Neural cell (in vitro differentiated cells): ENCODE measurements at regions not wholly inside any gene's neighbourhood (a gene's known extent, or its start where the extent isn't known, plus 50 kb on each side); places are given as distances from the start of the nearest gene placed in this dataset.

Experiments
- H2AFZ ChIP-seq: fragments of 200-600, 300-800 bp; sonication (generic), shearing (Covaris generic); 2 replicates; pipeline ENCODE4 v1.6.0; 2014; ENCODE audit warnings: low read depth, mild to moderate bottlenecking, antibody characterized with exemption, low read length, moderate library complexity
- H3F3A ChIP-seq: fragments of 200-600 bp; shearing (Covaris generic); 2 replicates; pipeline ENCODE4 v1.6.1; 2016; ENCODE audit warnings: mild to moderate bottlenecking, moderate library complexity, mixed read lengths, antibody characterized with exemption, low read length; ENCODE audit not compliant: insufficient read depth, poor library complexity, severe bottlenecking
- H3K27ac ChIP-seq: fragments of 200-600, 300-800 bp; sonication (generic), shearing (Covaris generic); 2 replicates; pipeline ENCODE4 v1.5.1; 2014; ENCODE audit warnings: mild to moderate bottlenecking, low read length, moderate library complexity
- H3K27me3 ChIP-seq: fragments of 300-800, 200-600 bp; sonication (generic), shearing (Covaris generic); 2 replicates; pipeline ENCODE4 v1.6.0; 2014; ENCODE audit warnings: mild to moderate bottlenecking, low read depth, low read length, moderate library complexity; ENCODE audit not compliant: insufficient read depth
- H3K36me3 ChIP-seq: fragments of 300-800, 200-600 bp; sonication (generic), shearing (Covaris generic); 2 replicates; pipeline ENCODE4 v1.5.1; 2014; ENCODE audit warnings: mild to moderate bottlenecking, antibody characterized with exemption, low read length, moderate library complexity; ENCODE audit not compliant: insufficient read depth
- H3K4me2 ChIP-seq: fragments of 300-800, 200-600 bp; sonication (generic), shearing (Covaris generic); 2 replicates; pipeline ENCODE4 v1.6.0; 2014; ENCODE audit warnings: mild to moderate bottlenecking, low read length
- H3K4me3 ChIP-seq: fragments of 300-800, 200-600 bp; sonication (generic), shearing (Covaris generic); 2 replicates; pipeline ENCODE4 v1.5.1; 2014; ENCODE audit warnings: mild to moderate bottlenecking, low read length, moderate library complexity
- H3K79me2 ChIP-seq: fragments of 200-600 bp; shearing (Covaris generic); replicated peaks from 2 replicates; pipeline ENCODE4 v1.6.0; 2014; ENCODE audit warnings: mild to moderate bottlenecking, low read length, moderate library complexity; ENCODE audit not compliant: insufficient read depth
- H3K9ac ChIP-seq: fragments of 300-800, 200-600 bp; sonication (generic), shearing (Covaris generic); 2 replicates; pipeline ENCODE4 v1.6.1; 2016; ENCODE audit warnings: mild to moderate bottlenecking, low read length, mixed read lengths
- H3K9me2 ChIP-seq: fragments of 200-600 bp; shearing (Covaris generic); 2 replicates; pipeline ENCODE4 v1.6.1; 2016; ENCODE audit warnings: mild to moderate bottlenecking, low read length, mixed read lengths; ENCODE audit not compliant: insufficient read depth
- H3K9me3 ChIP-seq: fragments of 200-600, 300-800 bp; sonication (generic), shearing (Covaris generic); 2 replicates; pipeline ENCODE4 v1.6.1; 2016; ENCODE audit warnings: mild to moderate bottlenecking, mixed run types, low read length, moderate library complexity, mixed read lengths
- H4K20me1 ChIP-seq: fragments of 200-600 bp; shearing (Covaris generic); 2 replicates; pipeline ENCODE4 v1.6.1; 2016; ENCODE audit warnings: mild to moderate bottlenecking, mixed run types; ENCODE audit not compliant: insufficient read depth
- CTCF ChIP-seq: fragments of 450-650 bp; IDR thresholded peaks from 2 replicates; pipeline ENCODE4 v1.5.1; 2014; ENCODE audit warnings: antibody characterized with exemption, mild to moderate bottlenecking, moderate library complexity; ENCODE audit not compliant: poor library complexity, severe bottlenecking
- EP300 ChIP-seq: fragments of 450-650 bp; conservative IDR thresholded peaks from 2 replicates; pipeline ENCODE4 v1.6.1; 2014; ENCODE audit warnings: antibody characterized with exemption, mild to moderate bottlenecking, moderate library complexity; ENCODE audit not compliant: poor library complexity, severe bottlenecking
- EZH2 ChIP-seq: fragments of 200-600, 300-800 bp; shearing (Covaris generic), sonication (generic); IDR thresholded peaks from 2 replicates; pipeline ENCODE4 v1.6.1; 2014; ENCODE audit warnings: antibody characterized with exemption, low read length, borderline replicate concordance, mild to moderate bottlenecking; ENCODE audit not compliant: insufficient read depth, poor library complexity, severe bottlenecking
- MXI1 ChIP-seq: fragments of 450-650 bp; conservative IDR thresholded peaks from 2 replicates; pipeline ENCODE4 v1.6.1; 2014; ENCODE audit warnings: antibody characterized with exemption, mild to moderate bottlenecking; ENCODE audit not compliant: poor library complexity, severe bottlenecking
- POLR2AphosphoS5 ChIP-seq: IDR thresholded peaks from 2 replicates; pipeline ENCODE4 v1.6.1; 2012
- RAD21 ChIP-seq: fragments of 450-650 bp; conservative IDR thresholded peaks from 2 replicates; pipeline ENCODE4 v1.6.1; 2014; ENCODE audit warnings: antibody characterized with exemption, mild to moderate bottlenecking, moderate library complexity
- REST ChIP-seq: IDR thresholded peaks from 2 replicates; pipeline ENCODE4 v1.6.1; 2012; ENCODE audit warnings: borderline replicate concordance
- SMC3 ChIP-seq: fragments of 450-650 bp; conservative IDR thresholded peaks from 2 replicates; pipeline ENCODE4 v1.6.1; 2014; ENCODE audit warnings: antibody characterized with exemption, mild to moderate bottlenecking, moderate library complexity; ENCODE audit not compliant: poor library complexity
- TAF1 ChIP-seq: IDR thresholded peaks from 2 replicates; pipeline ENCODE4 v1.6.1; 2012; ENCODE audit warnings: low read depth

GRCh38 chr4:162931286-162931685 lies 235.4 kb downstream of the NAF1 start:
- no peaks in the 10 kb centered on the region for H3K79me2 ChIP-seq
- H3K4me2 ChIP-seq = no peak overlapping the region
- TF ChIP-seq MXI1 (no peak), EP300 (no peak), EZH2 (no peak), CTCF (no peak), POLR2AphosphoS5 (no peak), REST (no peak), SMC3 (no peak), TAF1 (no peak), RAD21 (no peak)
- no peaks in the 10 kb centered on the region for H3K27me3 ChIP-seq
- H2AFZ ChIP-seq = no peak overlapping the region
- no peak overlapping the region for H3K27ac ChIP-seq
- no peaks in the 10 kb centered on the region for H3K9me3 ChIP-seq
- H3K4me3 ChIP-seq = no peak overlapping the region
- H4K20me1 ChIP-seq = no peaks in the 10 kb centered on the region
- H3K36me3 ChIP-seq = no peaks in the 10 kb centered on the region
- no peaks in the 10 kb centered on the region for H3F3A ChIP-seq
- no peaks in the 10 kb centered on the region for H3K9me2 ChIP-seq
- no peak overlapping the region for H3K9ac ChIP-seq

GRCh38 chr4:162921178-162921785 lies 245.4 kb downstream of the NAF1 start:
- H3K27ac ChIP-seq = no peak overlapping the region
- TF ChIP-seq TAF1 (no peak), REST (no peak), SMC3 (no peak), EZH2 (no peak), MXI1 (no peak), RAD21 (no peak), EP300 (no peak), POLR2AphosphoS5 (no peak), CTCF (no peak)

More at GRCh38 chr4:162921178-162921785, 245.4 kb downstream of the NAF1 start:
- Histone ChIP-seq H3K9me3 (peaks cover 5% of the 10 kb centered on the region), H4K20me1 (no peaks in the 10 kb centered on the region), H3K27me3 (no peaks in the 10 kb centered on the region), H3K4me3 (no peak overlapping the region), H2AFZ (no peak overlapping the region), H3K4me2 (no peak overlapping the region), H3K9ac (no peak overlapping the region), H3K9me2 (no peaks in the 10 kb centered on the region), H3F3A (no peaks in the 10 kb centered on the region), H3K79me2 (no peaks in the 10 kb centered on the region), H3K36me3 (no peaks in the 10 kb centered on the region)
